ENCODE measurements at regions not wholly inside any gene's neighbourhood (a gene's known extent, or its start where the extent isn't known, plus 50 kb on each side); places are given as distances from the start of the nearest gene placed in this dataset.

- H3K36me3 Mint-ChIP-seq (ENCODE audit: low read depth), result peaks cover 14% of the 10 kb centered on the region
- H3K4me3 Mint-ChIP-seq, result peak overlapping the region; percentile 84
- H3K27ac Mint-ChIP-seq, result peak overlapping the region; percentile 85
- H3K4me1 Mint-ChIP-seq (ENCODE audit: low read depth), result peaks cover 35% of the 10 kb centered on the region
- H3K9me3 Mint-ChIP-seq, result no peaks in the 10 kb centered on the region
- H3K27me3 Mint-ChIP-seq, result no peaks in the 10 kb centered on the region
Measured at GRCh38 chrX:46447384-46447783, 97.8 kb downstream of the ZNF674 start.

GRCh38 chrX:46446727-46447378 is 98.4 kb downstream of the ZNF674 start:
- Mint-ChIP-seq H3K9me3 (no peaks in the 10 kb centered on the region), H3K27ac (peak overlapping the region; percentile 85), H3K36me3 (ENCODE audit: low read depth) (peaks cover 9% of the 10 kb centered on the region), H3K27me3 (no peaks in the 10 kb centered on the region), H3K4me3 (peak overlapping the region; percentile 84), H3K4me1 (ENCODE audit: low read depth) (peaks cover 32% of the 10 kb centered on the region)

- no peaks in the 10 kb centered on the region for H3K9me3 Mint-ChIP-seq
- H3K4me3 Mint-ChIP-seq, result no peak overlapping the region
- peaks cover 29% of the 10 kb centered on the region for H3K4me1 Mint-ChIP-seq (ENCODE audit: low read depth)
- H3K27me3 Mint-ChIP-seq, result no peaks in the 10 kb centered on the region
- H3K27ac Mint-ChIP-seq, result no peak overlapping the region
- H3K36me3 Mint-ChIP-seq (ENCODE audit: low read depth), result peaks cover 3% of the 10 kb centered on the region
Measured at GRCh38 chrX:46444011-46444410, 101.2 kb downstream of the ZNF674 start.

GRCh38 chrX:46436744-46437143 is 108.5 kb downstream of the ZNF674 start:
- H3K36me3 Mint-ChIP-seq (ENCODE audit: low read depth), result no peaks in the 10 kb centered on the region
- no peak overlapping the region for H3K4me3 Mint-ChIP-seq

GRCh38 chrX:46433892-46434291 is 111.3 kb downstream of the ZNF674 start:
- Mint-ChIP-seq H3K4me3 (no peak overlapping the region), H3K27ac (no peak overlapping the region)

More at GRCh38 chrX:46436744-46437143, 108.5 kb downstream of the ZNF674 start:
- H3K4me1 Mint-ChIP-seq (ENCODE audit: low read depth), result no peaks in the 10 kb centered on the region
- H3K27me3 Mint-ChIP-seq, result no peaks in the 10 kb centered on the region
- H3K9me3 Mint-ChIP-seq, result no peaks in the 10 kb centered on the region
- H3K27ac Mint-ChIP-seq, result no peak overlapping the region

GRCh38 chrX:46408553-46409407 is 136.4 kb downstream of the ZNF674 start:
- H3K27me3 Mint-ChIP-seq, result no peaks in the 10 kb centered on the region
- H3K9me3 Mint-ChIP-seq, result no peaks in the 10 kb centered on the region
- no peak overlapping the region for H3K4me3 Mint-ChIP-seq
- H3K36me3 Mint-ChIP-seq (ENCODE audit: low read depth), result no peaks in the 10 kb centered on the region
- H3K27ac Mint-ChIP-seq, result no peak overlapping the region
- no peaks in the 10 kb centered on the region for H3K4me1 Mint-ChIP-seq (ENCODE audit: low read depth)

More at GRCh38 chrX:46433892-46434291, 111.3 kb downstream of the ZNF674 start:
- H3K9me3 Mint-ChIP-seq, result no peaks in the 10 kb centered on the region
- no peaks in the 10 kb centered on the region for H3K27me3 Mint-ChIP-seq
- H3K4me1 Mint-ChIP-seq (ENCODE audit: low read depth), result no peaks in the 10 kb centered on the region
- H3K36me3 Mint-ChIP-seq (ENCODE audit: low read depth), result no peaks in the 10 kb centered on the region

GRCh38 chrX:46407753-46408130 is 137.5 kb downstream of the ZNF674 start:
- no peak overlapping the region for H3K27ac Mint-ChIP-seq
- H3K4me3 Mint-ChIP-seq, result no peak overlapping the region
- no peaks in the 10 kb centered on the region for H3K4me1 Mint-ChIP-seq (ENCODE audit: low read depth)
- no peaks in the 10 kb centered on the region for H3K9me3 Mint-ChIP-seq
- no peaks in the 10 kb centered on the region for H3K27me3 Mint-ChIP-seq
- no peaks in the 10 kb centered on the region for H3K36me3 Mint-ChIP-seq (ENCODE audit: low read depth)

- Mint-ChIP-seq H3K4me1 (ENCODE audit: low read depth) (no peaks in the 10 kb centered on the region), H3K27me3 (no peaks in the 10 kb centered on the region), H3K4me3 (no peak overlapping the region), H3K27ac (no peak overlapping the region), H3K36me3 (ENCODE audit: low read depth) (no peaks in the 10 kb centered on the region), H3K9me3 (no peaks in the 10 kb centered on the region)
Measured at GRCh38 chrX:46407036-46407752, 138.0 kb downstream of the ZNF674 start.

GRCh38 chrX:46404774-46405173 is 140.4 kb downstream of the ZNF674 start:
- Mint-ChIP-seq H3K27ac (no peak overlapping the region), H3K9me3 (no peaks in the 10 kb centered on the region), H3K4me3 (no peak overlapping the region), H3K27me3 (no peaks in the 10 kb centered on the region), H3K36me3 (ENCODE audit: low read depth) (no peaks in the 10 kb centered on the region), H3K4me1 (ENCODE audit: low read depth) (no peaks in the 10 kb centered on the region)

- no peak overlapping the region for H3K4me3 Mint-ChIP-seq
- H3K9me3 Mint-ChIP-seq, result no peaks in the 10 kb centered on the region
- no peak overlapping the region for H3K27ac Mint-ChIP-seq
- no peaks in the 10 kb centered on the region for H3K36me3 Mint-ChIP-seq (ENCODE audit: low read depth)
- H3K27me3 Mint-ChIP-seq, result no peaks in the 10 kb centered on the region
- H3K4me1 Mint-ChIP-seq (ENCODE audit: low read depth), result no peaks in the 10 kb centered on the region
Measured at GRCh38 chrX:46400530-46401443, 144.4 kb downstream of the ZNF674 start.

- no peaks in the 10 kb centered on the region for H3K4me1 Mint-ChIP-seq (ENCODE audit: low read depth)
- no peak overlapping the region for H3K27ac Mint-ChIP-seq
- H3K27me3 Mint-ChIP-seq, result no peaks in the 10 kb centered on the region
- no peak overlapping the region for H3K4me3 Mint-ChIP-seq
- H3K9me3 Mint-ChIP-seq, result no peaks in the 10 kb centered on the region
- no peaks in the 10 kb centered on the region for H3K36me3 Mint-ChIP-seq (ENCODE audit: low read depth)
Measured at GRCh38 chrX:46398874-46399273, 146.3 kb downstream of the ZNF674 start.

- no peak overlapping the region for H3K27ac Mint-ChIP-seq
- H3K4me3 Mint-ChIP-seq, result no peak overlapping the region
- H3K36me3 Mint-ChIP-seq (ENCODE audit: low read depth), result no peaks in the 10 kb centered on the region
- no peaks in the 10 kb centered on the region for H3K9me3 Mint-ChIP-seq
- H3K27me3 Mint-ChIP-seq, result no peaks in the 10 kb centered on the region
- no peaks in the 10 kb centered on the region for H3K4me1 Mint-ChIP-seq (ENCODE audit: low read depth)
Measured at GRCh38 chrX:46398126-46398525, 147.1 kb downstream of the ZNF674 start.

GRCh38 chrX:46386511-46386910 is 158.7 kb downstream of the ZNF674 start:
- no peaks in the 10 kb centered on the region for H3K36me3 Mint-ChIP-seq (ENCODE audit: low read depth)
- H3K27ac Mint-ChIP-seq, result no peak overlapping the region
- H3K4me3 Mint-ChIP-seq, result no peak overlapping the region
- H3K27me3 Mint-ChIP-seq, result peaks cover 3% of the 10 kb centered on the region
- H3K4me1 Mint-ChIP-seq (ENCODE audit: low read depth), result no peaks in the 10 kb centered on the region
- H3K9me3 Mint-ChIP-seq, result no peaks in the 10 kb centered on the region

GRCh38 chrX:46383006-46383405 is 162.2 kb downstream of the ZNF674 start:
- H3K4me3 Mint-ChIP-seq, result no peak overlapping the region
- peaks cover 2% of the 10 kb centered on the region for H3K27me3 Mint-ChIP-seq
- no peak overlapping the region for H3K27ac Mint-ChIP-seq
- H3K36me3 Mint-ChIP-seq (ENCODE audit: low read depth), result no peaks in the 10 kb centered on the region
- H3K4me1 Mint-ChIP-seq (ENCODE audit: low read depth), result no peaks in the 10 kb centered on the region
- H3K9me3 Mint-ChIP-seq, result no peaks in the 10 kb centered on the region
